ENCODE measurements at regions not wholly inside any gene's neighbourhood (a gene's known extent, or its start where the extent isn't known, plus 50 kb on each side); places are given as distances from the start of the nearest gene placed in this dataset.
"Not testable (repeated sequence)": the region's sequence is repeated elsewhere in the genome, so short reads cannot be mapped to it uniquely, and the experiment has no call there.

- H3K4me1 ChIP-seq (ENCODE audit: insufficient read depth, poor library complexity, severe bottlenecking); DNase-seq (ENCODE audit: low spot score); H3K36me3 ChIP-seq (ENCODE audit: low read depth); H3K9me3 ChIP-seq (ENCODE audit: severe bottlenecking); H3K27me3 ChIP-seq (ENCODE audit: insufficient read depth, poor library complexity, severe bottlenecking); H3K4me3 ChIP-seq (ENCODE audit: severe bottlenecking); ATAC-seq (ENCODE audit: low read depth): not testable (repeated sequence)
- H3K27ac ChIP-seq (ENCODE audit: poor library complexity, severe bottlenecking) = peak overlapping the region; percentile 54
These were observed 52.8 kb downstream of the FOXD4L6 start for GRCh38 chr9:41075671-41076070.

GRCh38 chr9:41074356-41074942 lies 54.0 kb downstream of the FOXD4L6 start:
- DNase-seq (ENCODE audit: low spot score) (peak; percentile 54), ATAC-seq (ENCODE audit: low read depth) (peak; percentile 74)

GRCh38 chr9:41073471-41074243 lies 54.8 kb downstream of the FOXD4L6 start:
- H3K27me3 ChIP-seq (ENCODE audit: insufficient read depth, poor library complexity, severe bottlenecking) = not testable (repeated sequence)
- H3K4me3 ChIP-seq (ENCODE audit: severe bottlenecking) = peak overlapping the region; percentile 46

More at GRCh38 chr9:41074356-41074942, 54.0 kb downstream of the FOXD4L6 start:
- not testable (repeated sequence) for H3K36me3 ChIP-seq (ENCODE audit: low read depth); H3K27me3 ChIP-seq (ENCODE audit: insufficient read depth, poor library complexity, severe bottlenecking); H3K9me3 ChIP-seq (ENCODE audit: severe bottlenecking); H3K4me1 ChIP-seq (ENCODE audit: insufficient read depth, poor library complexity, severe bottlenecking)
- Histone ChIP-seq H3K4me3 (ENCODE audit: severe bottlenecking) (peak overlapping the region; percentile 46), H3K27ac (ENCODE audit: poor library complexity, severe bottlenecking) (peak overlapping the region; percentile 54)

GRCh38 chr9:41064125-41064795 lies 64.2 kb downstream of the FOXD4L6 start:
- H3K27me3 ChIP-seq (ENCODE audit: insufficient read depth, poor library complexity, severe bottlenecking); H3K4me3 ChIP-seq (ENCODE audit: severe bottlenecking); H3K36me3 ChIP-seq (ENCODE audit: low read depth); H3K27ac ChIP-seq (ENCODE audit: poor library complexity, severe bottlenecking); H3K4me1 ChIP-seq (ENCODE audit: insufficient read depth, poor library complexity, severe bottlenecking); DNase-seq (ENCODE audit: low spot score); H3K9me3 ChIP-seq (ENCODE audit: severe bottlenecking): not testable (repeated sequence)
- peak; percentile 27; the same call in 1 of the 3 replicates for ATAC-seq (ENCODE audit: low read depth)

More at GRCh38 chr9:41073471-41074243, 54.8 kb downstream of the FOXD4L6 start:
- not testable (repeated sequence) for DNase-seq (ENCODE audit: low spot score); H3K4me1 ChIP-seq (ENCODE audit: insufficient read depth, poor library complexity, severe bottlenecking); ATAC-seq (ENCODE audit: low read depth); H3K36me3 ChIP-seq (ENCODE audit: low read depth); H3K9me3 ChIP-seq (ENCODE audit: severe bottlenecking)
- peak overlapping the region; percentile 54 for H3K27ac ChIP-seq (ENCODE audit: poor library complexity, severe bottlenecking)

- not testable (repeated sequence) for DNase-seq (ENCODE audit: low spot score); H3K36me3 ChIP-seq (ENCODE audit: low read depth); H3K27ac ChIP-seq (ENCODE audit: poor library complexity, severe bottlenecking); H3K4me1 ChIP-seq (ENCODE audit: insufficient read depth, poor library complexity, severe bottlenecking); H3K9me3 ChIP-seq (ENCODE audit: severe bottlenecking); ATAC-seq (ENCODE audit: low read depth); H3K27me3 ChIP-seq (ENCODE audit: insufficient read depth, poor library complexity, severe bottlenecking); H3K4me3 ChIP-seq (ENCODE audit: severe bottlenecking)
These were observed 65.2 kb downstream of the FOXD4L6 start for GRCh38 chr9:41063243-41063642.

- not testable (repeated sequence) for ATAC-seq (ENCODE audit: low read depth); H3K27me3 ChIP-seq (ENCODE audit: insufficient read depth, poor library complexity, severe bottlenecking); H3K4me3 ChIP-seq (ENCODE audit: severe bottlenecking); DNase-seq (ENCODE audit: low spot score); H3K4me1 ChIP-seq (ENCODE audit: insufficient read depth, poor library complexity, severe bottlenecking); H3K36me3 ChIP-seq (ENCODE audit: low read depth); H3K27ac ChIP-seq (ENCODE audit: poor library complexity, severe bottlenecking); H3K9me3 ChIP-seq (ENCODE audit: severe bottlenecking)
These were observed 68.9 kb downstream of the FOXD4L6 start for GRCh38 chr9:41059603-41060002.

GRCh38 chr9:41053666-41054363 lies 74.7 kb downstream of the FOXD4L6 start:
- not testable (repeated sequence) for DNase-seq (ENCODE audit: low spot score); ATAC-seq (ENCODE audit: low read depth); H3K4me1 ChIP-seq (ENCODE audit: insufficient read depth, poor library complexity, severe bottlenecking); H3K27me3 ChIP-seq (ENCODE audit: insufficient read depth, poor library complexity, severe bottlenecking); H3K4me3 ChIP-seq (ENCODE audit: severe bottlenecking); H3K9me3 ChIP-seq (ENCODE audit: severe bottlenecking); H3K36me3 ChIP-seq (ENCODE audit: low read depth); H3K27ac ChIP-seq (ENCODE audit: poor library complexity, severe bottlenecking)

- H3K27me3 ChIP-seq (ENCODE audit: insufficient read depth, poor library complexity, severe bottlenecking); H3K27ac ChIP-seq (ENCODE audit: poor library complexity, severe bottlenecking); H3K36me3 ChIP-seq (ENCODE audit: low read depth); H3K4me1 ChIP-seq (ENCODE audit: insufficient read depth, poor library complexity, severe bottlenecking); DNase-seq (ENCODE audit: low spot score); H3K4me3 ChIP-seq (ENCODE audit: severe bottlenecking); H3K9me3 ChIP-seq (ENCODE audit: severe bottlenecking); ATAC-seq (ENCODE audit: low read depth): not testable (repeated sequence)
These were observed 79.8 kb downstream of the FOXD4L6 start for GRCh38 chr9:41048672-41049071.

GRCh38 chr9:41047792-41048191 lies 80.7 kb downstream of the FOXD4L6 start:
- not testable (repeated sequence) for H3K9me3 ChIP-seq (ENCODE audit: severe bottlenecking); H3K4me3 ChIP-seq (ENCODE audit: severe bottlenecking); H3K36me3 ChIP-seq (ENCODE audit: low read depth); H3K4me1 ChIP-seq (ENCODE audit: insufficient read depth, poor library complexity, severe bottlenecking); H3K27ac ChIP-seq (ENCODE audit: poor library complexity, severe bottlenecking); H3K27me3 ChIP-seq (ENCODE audit: insufficient read depth, poor library complexity, severe bottlenecking); DNase-seq (ENCODE audit: low spot score); ATAC-seq (ENCODE audit: low read depth)

- ATAC-seq (ENCODE audit: low read depth); H3K27me3 ChIP-seq (ENCODE audit: insufficient read depth, poor library complexity, severe bottlenecking): not testable (repeated sequence)
These were observed 83.6 kb downstream of the FOXD4L6 start for GRCh38 chr9:41044930-41045329.

GRCh38 chr9:41043433-41043832 lies 85.0 kb downstream of the FOXD4L6 start:
- H3K4me1 ChIP-seq (ENCODE audit: insufficient read depth, poor library complexity, severe bottlenecking); H3K4me3 ChIP-seq (ENCODE audit: severe bottlenecking); H3K36me3 ChIP-seq (ENCODE audit: low read depth); DNase-seq (ENCODE audit: low spot score); H3K9me3 ChIP-seq (ENCODE audit: severe bottlenecking); H3K27ac ChIP-seq (ENCODE audit: poor library complexity, severe bottlenecking); ATAC-seq (ENCODE audit: low read depth); H3K27me3 ChIP-seq (ENCODE audit: insufficient read depth, poor library complexity, severe bottlenecking): not testable (repeated sequence)

More at GRCh38 chr9:41044930-41045329, 83.6 kb downstream of the FOXD4L6 start:
- DNase-seq (ENCODE audit: low spot score); H3K4me1 ChIP-seq (ENCODE audit: insufficient read depth, poor library complexity, severe bottlenecking); H3K27ac ChIP-seq (ENCODE audit: poor library complexity, severe bottlenecking); H3K9me3 ChIP-seq (ENCODE audit: severe bottlenecking); H3K4me3 ChIP-seq (ENCODE audit: severe bottlenecking); H3K36me3 ChIP-seq (ENCODE audit: low read depth): not testable (repeated sequence)
